ENCODE measurements at regions not wholly inside any gene's neighbourhood (a gene's known extent, or its start where the extent isn't known, plus 50 kb on each side); places are given as distances from the start of the nearest gene placed in this dataset.
"Not testable (repeated sequence)": the region's sequence is repeated elsewhere in the genome, so short reads cannot be mapped to it uniquely, and the experiment has no call there.

DNA sequence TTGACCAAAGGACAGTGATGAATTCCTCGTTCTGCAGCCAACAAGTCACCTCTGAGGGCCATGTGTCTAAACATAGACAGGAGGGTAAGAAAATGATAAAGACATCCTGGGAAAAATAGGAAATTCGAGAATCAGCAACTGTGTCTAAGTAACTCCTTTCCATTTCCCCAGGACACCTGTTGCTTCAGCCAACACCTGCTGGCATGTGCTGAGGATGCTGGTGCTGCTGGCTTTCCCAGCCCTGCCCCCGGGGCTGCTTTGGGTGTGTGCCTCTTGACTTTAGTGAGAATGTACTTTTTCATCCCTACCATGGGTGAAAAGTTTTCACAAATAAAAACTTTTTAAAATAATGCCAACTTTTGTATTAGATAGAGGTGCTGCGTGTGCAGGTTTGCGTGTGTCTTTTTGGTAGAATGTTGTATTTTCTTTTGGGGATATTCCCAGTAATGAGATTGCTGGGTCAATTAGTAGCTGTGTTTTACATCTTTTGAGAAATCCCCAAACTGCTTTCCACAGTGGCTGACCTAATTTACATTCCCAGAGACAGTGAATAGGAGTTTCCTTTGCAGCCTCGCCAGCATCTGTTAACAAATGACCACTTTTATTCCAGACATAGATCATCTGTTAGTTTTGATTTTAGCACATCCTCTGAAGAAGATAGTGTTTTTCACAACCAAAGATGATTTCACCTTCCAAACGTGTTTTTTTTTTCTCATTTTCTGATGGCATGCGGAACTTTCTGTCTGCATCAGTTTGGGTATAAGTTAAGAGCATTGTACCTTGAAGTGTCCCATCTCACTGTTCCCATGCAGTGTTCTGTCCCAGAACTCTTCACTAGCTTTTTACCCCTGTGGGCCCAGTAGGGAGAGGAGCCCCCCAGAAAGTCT is 104.2 kb upstream of the ACBD5 start:
- DNase-seq (ENCODE audit: low spot score), result peak; percentile 58

DNA sequence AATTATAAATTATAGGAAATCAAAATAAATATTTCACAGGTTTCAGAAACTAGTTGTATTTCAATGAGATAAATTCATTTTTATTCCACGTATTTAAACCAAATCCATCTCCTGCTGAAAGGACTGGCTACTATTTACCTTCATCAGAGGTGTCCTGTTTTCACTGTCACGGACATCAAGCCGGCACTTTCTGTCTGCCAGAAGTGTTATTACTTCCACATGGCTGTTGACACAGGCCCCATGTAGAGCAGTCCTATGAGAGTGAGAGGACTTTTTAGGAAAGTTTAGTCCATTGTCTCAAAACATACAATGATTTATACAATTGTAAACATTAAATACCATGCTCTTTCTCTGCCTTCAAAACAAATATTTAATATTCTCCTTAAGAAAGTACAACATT is 100.4 kb upstream of the ACBD5 start:
- DNase-seq (ENCODE audit: low spot score), result no peak

DNA sequence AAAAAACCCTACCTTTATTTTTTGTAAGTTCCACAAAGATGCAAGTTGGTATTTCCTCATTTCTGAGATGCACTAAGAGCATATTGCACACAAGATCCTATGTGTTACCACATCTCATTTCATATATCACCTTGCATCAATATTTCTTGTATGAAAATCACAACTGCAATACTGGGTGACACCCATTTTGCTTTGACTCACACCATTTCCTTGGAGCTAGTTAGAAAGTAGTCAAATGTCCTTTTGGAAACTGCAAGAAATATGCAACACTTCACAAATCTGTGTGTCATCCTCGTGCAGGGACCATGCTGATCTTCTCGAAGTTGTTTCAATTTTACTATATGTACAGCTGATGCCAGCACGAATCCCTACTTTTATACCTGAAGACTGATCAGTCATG is 94.6 kb upstream of the ACBD5 start:
- peak; percentile 29 for DNase-seq (ENCODE audit: low spot score)

DNA sequence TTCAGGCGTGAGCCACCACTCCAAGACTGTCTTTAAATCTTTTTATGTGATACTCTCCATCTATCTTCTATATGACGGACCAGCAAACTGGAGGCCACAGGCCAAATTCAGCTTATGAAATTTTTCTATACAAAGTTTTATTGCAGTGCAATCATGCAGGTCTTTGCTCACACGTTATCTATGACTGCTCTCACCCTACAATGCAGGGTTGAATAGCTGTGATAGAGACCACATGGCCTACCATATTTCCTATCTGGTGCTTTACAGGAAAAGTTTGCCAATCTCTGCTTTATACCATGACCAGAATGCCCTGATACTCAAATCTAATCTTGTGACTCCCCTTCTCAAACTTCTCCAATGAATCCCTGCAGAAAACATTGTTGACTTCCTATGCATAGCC is 89.5 kb upstream of the ACBD5 start:
- DNase-seq (ENCODE audit: low spot score), result no peak

DNA sequence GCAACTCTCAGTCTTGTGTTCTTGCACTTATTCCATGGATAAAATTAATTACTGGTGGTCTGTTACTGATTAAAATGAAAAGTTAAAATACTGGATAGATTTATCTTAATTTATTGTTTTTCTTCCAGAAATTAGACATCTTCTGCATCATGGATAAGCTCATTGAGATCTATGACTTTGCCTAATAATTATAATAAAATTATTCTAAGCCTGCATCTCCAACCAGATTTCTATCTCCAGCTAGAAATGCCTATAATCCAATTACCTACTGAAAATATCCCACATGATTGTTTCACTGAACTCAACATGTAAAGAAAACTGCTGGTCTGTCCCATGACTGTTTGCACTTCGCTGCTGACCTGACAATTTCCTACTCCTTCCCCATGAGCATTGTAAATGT is 88.3 kb upstream of the ACBD5 start:
- no peak for DNase-seq (ENCODE audit: low spot score)

DNA sequence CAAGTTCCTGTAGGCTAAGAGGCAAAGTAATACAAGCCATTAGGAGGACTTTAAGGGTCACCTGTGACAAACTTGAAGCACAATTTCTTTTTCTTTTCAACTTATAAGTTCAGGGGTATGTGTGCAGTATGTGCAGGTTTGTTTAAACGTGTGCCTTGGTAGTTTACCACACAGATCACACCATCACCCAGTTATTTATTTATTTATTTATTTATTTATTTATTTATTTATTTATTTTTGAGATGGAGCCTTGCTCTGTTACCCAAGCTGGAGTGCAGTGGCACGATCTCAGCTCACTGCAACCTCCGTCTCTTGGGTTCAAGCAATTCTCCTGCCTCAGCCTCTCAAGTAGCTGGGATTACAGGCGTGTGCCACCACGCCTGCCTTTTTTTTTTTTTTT is 86.2 kb upstream of the ACBD5 start:
- not testable (repeated sequence) for DNase-seq (ENCODE audit: low spot score)

DNA sequence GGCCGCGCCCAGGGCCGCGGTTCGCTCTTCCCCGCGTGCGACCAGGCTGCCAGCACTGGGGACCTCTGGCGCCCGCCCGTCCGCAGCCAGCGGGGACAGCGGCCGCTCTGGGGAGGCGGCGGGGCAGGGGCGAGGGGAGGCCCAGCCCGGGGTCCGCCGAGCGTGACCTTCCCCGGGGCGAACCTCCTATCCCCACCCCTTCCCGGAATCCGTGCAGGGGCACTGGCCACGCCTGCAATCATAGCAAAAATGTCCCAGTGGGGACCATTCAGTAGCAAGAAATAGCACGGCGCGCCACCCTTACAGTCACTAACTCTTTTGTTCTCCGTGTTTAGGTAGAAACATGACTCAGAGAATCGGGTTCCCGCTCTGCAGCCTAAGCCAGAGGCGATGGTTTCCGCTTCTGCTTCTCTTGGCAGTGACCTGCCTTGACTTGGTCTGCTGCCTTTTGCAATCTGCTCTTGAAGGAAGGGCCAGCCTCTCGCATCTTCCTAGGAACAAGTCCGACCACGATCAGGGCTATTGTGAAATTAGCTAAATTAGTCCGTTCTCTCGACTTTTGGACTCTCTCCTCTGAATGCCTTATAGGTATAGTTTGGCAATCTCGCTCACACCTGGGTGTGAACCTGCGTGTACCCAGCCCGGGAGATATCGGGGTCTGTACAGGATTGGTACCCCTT is 79.3 kb upstream of the ACBD5 start:
- DNase-seq (ENCODE audit: low spot score), result peak; percentile 36

DNA sequence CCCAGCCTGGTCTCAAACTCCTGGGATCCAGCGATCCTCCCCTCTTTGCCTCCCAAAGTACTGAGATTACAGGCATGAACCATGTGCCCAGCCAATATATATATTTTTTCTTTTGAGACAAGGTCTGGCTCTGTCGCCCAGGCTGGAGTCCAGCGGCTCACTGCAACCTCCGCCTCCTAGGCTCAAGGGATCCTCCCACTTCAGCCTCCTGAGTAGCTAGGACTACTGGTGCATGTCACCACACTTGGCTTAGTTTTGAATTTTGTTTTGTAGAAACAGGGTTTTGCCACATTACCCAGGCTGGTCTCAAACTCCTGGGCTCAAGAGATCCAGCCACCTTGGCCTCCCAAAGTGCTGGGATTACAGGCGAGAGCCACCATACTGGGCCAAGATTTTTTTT is 78.5 kb upstream of the ACBD5 start:
- not testable (repeated sequence) for DNase-seq (ENCODE audit: low spot score)

DNA sequence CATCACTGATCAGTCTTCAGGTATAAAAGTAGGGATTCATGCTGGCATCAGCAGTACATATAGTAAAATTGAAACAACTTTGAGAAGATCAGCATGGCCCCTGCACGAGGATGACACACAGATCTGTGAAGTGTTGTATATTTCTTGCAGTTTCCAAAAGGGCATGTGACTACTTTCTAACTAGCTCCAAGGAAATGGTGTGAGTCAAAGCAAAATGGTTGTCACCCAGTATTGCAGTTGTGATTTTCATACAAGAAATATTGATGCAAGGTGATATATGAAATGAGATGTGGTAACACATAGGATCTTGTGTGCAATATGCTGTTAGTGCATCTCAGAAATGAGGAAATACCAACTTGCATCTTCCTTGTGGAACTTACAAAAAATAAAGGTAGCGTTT is 74.5 kb upstream of the ACBD5 start:
- DNase-seq (ENCODE audit: low spot score), result peak; percentile 64

DNA sequence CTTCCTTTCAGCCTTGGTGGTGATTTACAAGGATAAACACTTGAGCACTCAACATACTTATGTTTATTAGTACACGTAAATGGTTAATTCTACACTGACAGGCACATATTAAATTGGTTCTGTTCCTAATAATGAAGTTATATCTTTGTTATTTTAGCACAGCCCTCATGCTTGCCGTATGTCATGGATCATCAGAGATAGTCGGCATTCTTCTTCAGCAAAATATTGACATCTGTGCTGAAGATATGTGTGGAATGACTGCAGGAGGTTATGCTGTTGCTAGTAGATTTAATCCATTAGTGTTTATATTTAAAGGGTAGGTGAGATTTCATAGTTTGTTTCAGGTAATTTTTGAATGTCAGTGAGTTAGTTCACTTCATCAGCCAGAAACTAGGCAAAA is 73.0 kb upstream of the ACBD5 start:
- DNase-seq (ENCODE audit: low spot score), result not testable (repeated sequence)

DNA sequence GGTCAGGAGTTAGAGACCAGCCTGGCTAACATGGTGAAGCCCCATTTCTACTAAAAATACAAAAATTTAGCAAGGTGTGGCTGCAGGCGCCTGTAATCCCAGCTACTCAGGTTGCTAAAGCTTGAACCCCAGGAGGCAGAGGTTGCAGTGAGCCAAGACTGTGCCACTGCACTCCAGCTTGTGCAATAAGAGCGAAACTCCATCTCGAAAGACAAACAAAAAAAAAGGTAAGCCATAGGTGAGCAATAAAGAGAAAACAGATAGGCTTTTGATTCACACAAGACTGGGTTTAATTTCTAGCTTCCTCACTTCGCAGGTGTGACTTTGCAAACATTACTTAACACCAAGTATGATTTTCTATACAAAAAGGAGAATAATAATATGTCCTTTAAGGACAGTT is 72.3 kb upstream of the ACBD5 start:
- no peak for DNase-seq (ENCODE audit: low spot score)

DNA sequence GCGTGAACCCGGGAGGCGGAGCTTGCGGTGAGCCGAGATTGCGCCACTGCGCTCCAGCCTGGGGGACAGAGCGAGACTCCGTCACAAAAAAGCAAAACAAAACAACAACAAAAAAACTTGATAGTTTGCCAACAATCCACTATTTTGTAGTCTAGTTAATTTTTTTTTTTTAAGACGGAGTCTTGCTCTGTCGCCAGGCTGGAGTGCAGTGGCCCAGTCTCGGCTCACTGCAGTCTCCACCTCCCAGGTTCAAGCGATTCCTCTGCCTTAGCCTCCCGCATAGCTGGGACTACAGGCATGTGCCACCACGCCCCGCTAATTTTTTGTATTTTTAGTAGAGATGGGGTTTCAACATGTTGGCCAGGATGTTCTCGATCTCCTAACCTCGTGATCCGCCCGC is 71.2 kb upstream of the ACBD5 start:
- not testable (repeated sequence) for DNase-seq (ENCODE audit: low spot score)

DNA sequence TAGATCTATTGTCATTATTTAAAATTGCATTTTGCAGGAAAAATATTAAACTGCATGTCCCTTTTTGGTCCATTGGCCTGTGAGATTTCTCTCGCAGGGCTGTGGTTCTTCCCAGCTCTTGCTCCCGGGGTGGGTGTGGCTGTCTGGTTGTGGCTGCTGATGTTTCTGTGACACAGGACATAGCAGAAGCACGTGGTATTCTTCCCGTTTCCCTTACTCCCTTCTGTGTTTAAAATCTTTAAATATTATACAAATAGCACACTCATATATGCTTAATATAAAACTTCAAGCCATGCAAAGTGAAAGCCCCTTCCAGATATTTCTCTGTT is 57.9 kb upstream of the ACBD5 start:
- not testable (repeated sequence) for DNase-seq (ENCODE audit: low spot score)

DNA sequence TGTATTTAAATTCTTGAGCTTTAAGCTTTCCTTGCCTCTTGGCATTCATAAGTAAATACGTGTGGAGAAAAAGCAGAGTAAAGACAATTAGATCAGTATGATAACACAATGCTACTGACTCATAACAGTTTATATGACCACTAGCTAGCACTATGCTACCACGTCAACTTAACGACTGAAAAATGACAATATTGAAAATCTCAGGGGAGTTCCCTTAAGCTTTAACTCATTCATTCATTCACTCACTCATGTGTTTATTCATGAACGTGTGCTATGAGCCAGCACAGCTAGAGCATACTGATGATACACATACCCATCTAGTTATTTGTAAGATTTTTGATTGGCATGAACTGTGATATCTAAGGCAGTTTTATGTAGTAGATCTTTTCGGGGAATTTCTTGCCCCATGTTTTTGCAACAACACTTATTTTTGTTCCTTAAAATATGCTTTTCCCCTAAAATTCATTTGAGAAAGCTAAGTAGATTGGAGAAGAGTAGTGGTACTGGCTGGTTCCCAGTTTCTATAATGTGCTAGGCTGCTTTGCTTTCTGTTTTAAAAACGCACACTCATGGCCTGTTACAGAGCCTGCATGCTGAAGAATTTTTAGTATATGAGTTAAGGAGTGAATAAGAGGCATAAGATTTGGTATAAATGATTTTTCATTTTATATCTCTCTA is 57.4 kb upstream of the ACBD5 start:
- DNase-seq (ENCODE audit: low spot score), result peak; percentile 2

DNA sequence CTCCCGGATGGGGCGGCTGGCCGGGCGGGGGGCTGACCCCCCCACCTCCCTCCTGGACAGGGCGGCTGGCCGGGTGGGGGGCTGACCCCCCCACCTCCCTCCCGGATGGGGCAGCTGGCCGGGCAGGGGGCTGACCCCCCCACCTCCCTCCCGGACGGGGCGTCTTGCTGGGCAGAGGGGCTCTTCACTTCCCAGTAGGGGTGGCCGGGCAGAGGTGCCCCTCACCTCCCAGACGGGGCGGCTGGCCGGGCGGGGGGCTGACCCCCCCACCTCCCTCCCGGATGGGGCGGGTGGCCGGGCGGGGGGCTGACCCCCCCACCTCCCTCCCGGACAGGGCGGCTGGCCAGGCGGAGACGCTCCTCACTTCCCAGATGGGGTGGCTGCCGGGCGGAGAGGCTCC is 55.7 kb upstream of the ACBD5 start:
- not testable (repeated sequence) for DNase-seq (ENCODE audit: low spot score)

DNA sequence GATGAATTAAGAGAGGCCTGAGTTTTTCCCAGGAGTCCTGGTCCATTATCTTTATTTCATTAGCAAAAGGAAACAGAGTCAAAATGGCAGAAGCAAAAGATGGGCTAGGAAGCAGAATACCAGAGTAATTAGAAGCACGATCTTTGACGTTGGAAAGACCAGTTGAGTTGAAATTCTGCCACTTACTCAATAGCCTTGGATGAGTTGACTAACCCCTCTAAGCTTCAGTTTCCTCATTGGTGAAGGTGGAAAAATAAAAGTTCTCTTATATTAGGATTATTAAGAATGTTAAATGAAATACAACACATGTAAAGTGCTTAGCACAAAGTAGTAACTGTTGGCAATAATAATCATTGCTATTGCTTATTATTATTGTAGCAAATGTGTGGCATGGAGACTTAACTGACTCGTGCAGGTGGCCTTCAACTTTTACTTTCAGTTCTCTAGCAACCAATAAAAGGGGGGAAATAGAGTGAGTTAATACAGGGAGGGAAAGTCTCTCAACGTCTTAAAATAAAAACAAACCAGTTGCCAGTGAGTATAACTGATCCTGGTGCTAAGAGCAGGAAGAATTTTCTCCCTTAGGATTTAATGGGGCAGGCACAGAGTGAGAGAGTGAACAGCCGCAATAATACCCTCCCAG is 50.8 kb upstream of the ACBD5 start:
- not testable (repeated sequence) for DNase-seq (ENCODE audit: low spot score)
